ENCODE measurements at regions not wholly inside any gene's neighbourhood (a gene's known extent, or its start where the extent isn't known, plus 50 kb on each side); places are given as distances from the start of the nearest gene placed in this dataset.
A peak's percentile ranks its signal among the peaks of the same experiment; 100 is the strongest.

- no peak for DNase-seq
- no peak for ATAC-seq (ENCODE audit: poor library complexity)
- intact Hi-C loops (cut with DNase I) = no loop called here
These were observed 620.1 kb downstream of the VRK1 start for GRCh38 chr14:97417331-97417730.

- DNase-seq (no peak), ATAC-seq (ENCODE audit: poor library complexity) (no peak)
- intact Hi-C loops (cut with DNase I) = no loop called here
These were observed 623.0 kb downstream of the VRK1 start for GRCh38 chr14:97420211-97420610.

- intact Hi-C loops (cut with DNase I) = no loop called here
- DNase-seq (no peak), ATAC-seq (ENCODE audit: poor library complexity) (no peak)
These were observed 629.6 kb downstream of the VRK1 start for GRCh38 chr14:97426776-97427175.

- ATAC-seq (ENCODE audit: poor library complexity) = no peak
- DNase-seq = no peak
- intact Hi-C loops (cut with DNase I) = no loop called here
These were observed 631.7 kb downstream of the VRK1 start for GRCh38 chr14:97428808-97429440.

GRCh38 chr14:97432586-97432985 is 635.4 kb downstream of the VRK1 start:
- intact Hi-C loops (cut with DNase I) = no loop called here
- no peak for ATAC-seq (ENCODE audit: poor library complexity)
- no peak for DNase-seq

GRCh38 chr14:97441740-97442362 is 644.7 kb downstream of the VRK1 start:
- no peak for ATAC-seq (ENCODE audit: poor library complexity)
- intact Hi-C loops (cut with DNase I) = no loop called here
- DNase-seq = no peak

- intact Hi-C loops (cut with DNase I) = no loop called here
- DNase-seq = no peak
- ATAC-seq (ENCODE audit: poor library complexity) = no peak
These were observed 645.2 kb downstream of the VRK1 start for GRCh38 chr14:97442363-97442762.

- intact Hi-C loops (cut with DNase I) = no loop called here
- DNase-seq = no peak
These were observed 646.2 kb downstream of the VRK1 start for GRCh38 chr14:97443412-97443811.

GRCh38 chr14:97444248-97444647 is 647.1 kb downstream of the VRK1 start:
- no peak for ATAC-seq (ENCODE audit: poor library complexity)
- DNase-seq = no peak
- intact Hi-C loops (cut with DNase I) = no loop called here

More at GRCh38 chr14:97443412-97443811, 646.2 kb downstream of the VRK1 start:
- no peak for ATAC-seq (ENCODE audit: poor library complexity)

- intact Hi-C loops (cut with DNase I) = no loop called here
- DNase-seq = no peak
- no peak for ATAC-seq (ENCODE audit: poor library complexity)
These were observed 648.2 kb downstream of the VRK1 start for GRCh38 chr14:97445367-97445766.

GRCh38 chr14:97446087-97446486 is 648.9 kb downstream of the VRK1 start:
- DNase-seq = no peak
- intact Hi-C loops (cut with DNase I) = no loop called here
- ATAC-seq (ENCODE audit: poor library complexity) = no peak

- intact Hi-C loops (cut with DNase I) = no loop called here
- no peak for DNase-seq
- ATAC-seq (ENCODE audit: poor library complexity) = no peak
These were observed 655.1 kb downstream of the VRK1 start for GRCh38 chr14:97452314-97452713.

- DNase-seq (no peak), ATAC-seq (ENCODE audit: poor library complexity) (no peak)
- intact Hi-C loops (cut with DNase I) = no loop called here
These were observed 656.8 kb downstream of the VRK1 start for GRCh38 chr14:97453991-97454390.

- ATAC-seq (ENCODE audit: poor library complexity) (no peak), DNase-seq (no peak)
- intact Hi-C loops (cut with DNase I) = no loop called here
These were observed 659.3 kb downstream of the VRK1 start for GRCh38 chr14:97456462-97456861.

- no peak for DNase-seq
- intact Hi-C loops (cut with DNase I) = no loop called here
These were observed 659.8 kb downstream of the VRK1 start for GRCh38 chr14:97456958-97457357.

GRCh38 chr14:97457575-97458085 is 660.4 kb downstream of the VRK1 start:
- intact Hi-C loops (cut with DNase I) = no loop called here
- ATAC-seq (ENCODE audit: poor library complexity) (no peak), DNase-seq (no peak)

More at GRCh38 chr14:97456958-97457357, 659.8 kb downstream of the VRK1 start:
- ATAC-seq (ENCODE audit: poor library complexity) = no peak

- ATAC-seq (ENCODE audit: poor library complexity) = peak; percentile 10
- DNase-seq = no peak
- intact Hi-C loops (cut with DNase I) = no loop called here
These were observed 661.1 kb downstream of the VRK1 start for GRCh38 chr14:97458255-97458654.

- intact Hi-C loops (cut with DNase I) = no loop called here
- peak; percentile 38 for ATAC-seq (ENCODE audit: poor library complexity)
- peak; percentile 56 for DNase-seq
These were observed 661.7 kb downstream of the VRK1 start for GRCh38 chr14:97458661-97459579.

GRCh38 chr14:97462081-97462480 is 664.9 kb downstream of the VRK1 start:
- intact Hi-C loops (cut with DNase I) = no loop called here
- no peak for ATAC-seq (ENCODE audit: poor library complexity)
- no peak for DNase-seq
